K562 (cell line): ENCODE measurements at regions not wholly inside any gene's neighbourhood (a gene's known extent, or its start where the extent isn't known, plus 50 kb on each side); places are given as distances from the start of the nearest gene placed in this dataset.
A peak's percentile ranks its signal among the peaks of the same experiment; 100 is the strongest.

Experiments used
- CEBPG ChIP-seq, 3 experiments: fragments of 200-800 bp in 1 of 3; sonication (Bioruptor generic) in 1 of 3; sonication (generic) in 1 of 3; formaldehyde crosslinking in 1 of 3; IDR thresholded peaks in 2 of 3; conservative IDR thresholded peaks in 1 of 3; 2 replicates each; pipeline versions ENCODE4 v1.6.1 to v1.8.0; 2016 to 2022; ENCODE audit warnings: missing compliant biosample characterization in 2 of 3, missing genetic modification characterization in 2 of 3, mild to moderate bottlenecking in 1 of 3, missing genetic modification reagents in 1 of 3
- CREM ChIP-seq: IDR thresholded peaks from 2 replicates; pipeline ENCODE4 v1.6.1; 2014; ENCODE audit warnings: antibody characterized with exemption, low read depth
- HSF4 ChIP-seq: fragments of 250-450 bp; sonication (Bioruptor Pico); IDR thresholded peaks from 2 replicates; pipeline ENCODE4 v2.1.2; 2022; ENCODE audit warnings: mild to moderate bottlenecking, moderate library complexity, borderline replicate concordance
- JUN ChIP-seq, 2 experiments: sonication (generic) in 1 of 2; formaldehyde crosslinking in 1 of 2; IDR thresholded peaks; 2 replicates each; pipeline versions ENCODE4 v1.6.1 to v1.8.0; 2012 to 2022; ENCODE audit warnings: borderline replicate concordance in 2 of 2, mild to moderate bottlenecking in 2 of 2, improper control_type of control experiment in 1 of 2, low read depth in 1 of 2, low read length in 1 of 2, missing genetic modification reagents in 1 of 2
- KLF1 ChIP-seq: fragments of 450-650 bp; IDR thresholded peaks from 2 replicates; pipeline ENCODE4 v1.6.1; 2016; ENCODE audit warnings: missing genetic modification characterization, missing compliant biosample characterization
- KLF6 ChIP-seq: fragments of 250-450 bp; sonication (Bioruptor Pico); IDR thresholded peaks from 2 replicates; pipeline ENCODE4 v1.4.0; 2020; ENCODE audit warnings: mild to moderate bottlenecking, moderate library complexity, borderline replicate concordance
- MCM3 ChIP-seq: fragments of 450-650 bp; IDR thresholded peaks from 2 replicates; pipeline ENCODE4 v1.6.1; 2016
- NELFE ChIP-seq: IDR thresholded peaks from 2 replicates; pipeline ENCODE4 v1.6.1; 2011; ENCODE audit warnings: mild to moderate bottlenecking; ENCODE audit not compliant: insufficient read depth, insufficient read length
- POU5F1 ChIP-seq: fragments of 150-350 bp; IDR thresholded peaks from 2 replicates; pipeline ENCODE4 v1.6.1; 2014; ENCODE audit warnings: borderline replicate concordance, low read length, low read depth, mild to moderate bottlenecking; ENCODE audit not compliant: partially characterized antibody
- TBL1XR1 ChIP-seq, 2 experiments: IDR thresholded peaks; 2 replicates each; pipeline ENCODE4 v1.6.1; 2012; ENCODE audit warnings: improper control_type of control experiment in 2 of 2, low read length in 2 of 2, mild to moderate bottlenecking in 1 of 2
- ZEB2 ChIP-seq: fragments of 450-650 bp; IDR thresholded peaks from 2 replicates; pipeline ENCODE4 v1.6.1; 2016
- ZNF175 ChIP-seq: fragments of 200-800 bp; sonication (Bioruptor generic); IDR thresholded peaks from 2 replicates; pipeline ENCODE4 v1.6.1; 2016; ENCODE audit warnings: low read depth, mild to moderate bottlenecking, missing genetic modification characterization, missing compliant biosample characterization
- TF ChIP-seq, protein P1 (sequence below): sonication (generic); formaldehyde crosslinking; IDR thresholded peaks from 2 replicates; pipeline ENCODE4 v1.8.0; 2023; ENCODE audit warnings: mild to moderate bottlenecking, missing genetic modification reagents

GRCh38 chr11:34809191-34810106 is 106.7 kb downstream of the APIP start (continued):
- TF ChIP-seq JUN (IDR thresholded peaks at IDR 0.05; ENCODE audit: borderline replicate concordance, low read depth, low read length) (peak; percentile 91), JUN (CRISPR knock-in tag; IDR thresholded peaks at IDR 0.05; ENCODE audit: borderline replicate concordance) (no peak), TBL1XR1 (IDR thresholded peaks at IDR 0.05; ENCODE audit: low read length in 2 of 2) (peak in 1 of 2 experiments; percentile 85; a peak in 2 of 4 replicates), NELFE (no peak), CEBPG (CRISPR knock-in tag; IDR thresholded peaks at IDR 0.05) (peak; percentile 95), CEBPG (tag; conservative IDR thresholded peaks at IDR 0.05 in 1 of 2, IDR thresholded peaks at IDR 0.05 in 1 of 2) (peak; percentile 95 to 98), KLF6 (CRISPR knock-in tag) (peak; percentile 22; the same call in 1 of the 2 replicates), MCM3 (no peak), KLF1 (tag) (no peak), HSF4 (CRISPR knock-in tag) (no peak), ZNF175 (CRISPR knock-in tag) (peak; percentile 93), ZEB2 (peak; percentile 60; the same call in 1 of the 2 replicates), POU5F1 (no peak), CREM (peak; percentile 59)
- TF ChIP-seq, protein P1, sequence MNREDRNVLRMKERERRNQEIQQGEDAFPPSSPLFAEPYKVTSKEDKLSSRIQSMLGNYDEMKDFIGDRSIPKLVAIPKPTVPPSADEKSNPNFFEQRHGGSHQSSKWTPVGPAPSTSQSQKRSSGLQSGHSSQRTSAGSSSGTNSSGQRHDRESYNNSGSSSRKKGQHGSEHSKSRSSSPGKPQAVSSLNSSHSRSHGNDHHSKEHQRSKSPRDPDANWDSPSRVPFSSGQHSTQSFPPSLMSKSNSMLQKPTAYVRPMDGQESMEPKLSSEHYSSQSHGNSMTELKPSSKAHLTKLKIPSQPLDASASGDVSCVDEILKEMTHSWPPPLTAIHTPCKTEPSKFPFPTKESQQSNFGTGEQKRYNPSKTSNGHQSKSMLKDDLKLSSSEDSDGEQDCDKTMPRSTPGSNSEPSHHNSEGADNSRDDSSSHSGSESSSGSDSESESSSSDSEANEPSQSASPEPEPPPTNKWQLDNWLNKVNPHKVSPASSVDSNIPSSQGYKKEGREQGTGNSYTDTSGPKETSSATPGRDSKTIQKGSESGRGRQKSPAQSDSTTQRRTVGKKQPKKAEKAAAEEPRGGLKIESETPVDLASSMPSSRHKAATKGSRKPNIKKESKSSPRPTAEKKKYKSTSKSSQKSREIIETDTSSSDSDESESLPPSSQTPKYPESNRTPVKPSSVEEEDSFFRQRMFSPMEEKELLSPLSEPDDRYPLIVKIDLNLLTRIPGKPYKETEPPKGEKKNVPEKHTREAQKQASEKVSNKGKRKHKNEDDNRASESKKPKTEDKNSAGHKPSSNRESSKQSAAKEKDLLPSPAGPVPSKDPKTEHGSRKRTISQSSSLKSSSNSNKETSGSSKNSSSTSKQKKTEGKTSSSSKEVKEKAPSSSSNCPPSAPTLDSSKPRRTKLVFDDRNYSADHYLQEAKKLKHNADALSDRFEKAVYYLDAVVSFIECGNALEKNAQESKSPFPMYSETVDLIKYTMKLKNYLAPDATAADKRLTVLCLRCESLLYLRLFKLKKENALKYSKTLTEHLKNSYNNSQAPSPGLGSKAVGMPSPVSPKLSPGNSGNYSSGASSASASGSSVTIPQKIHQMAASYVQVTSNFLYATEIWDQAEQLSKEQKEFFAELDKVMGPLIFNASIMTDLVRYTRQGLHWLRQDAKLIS (CRISPR knock-in tag), result no peak
